H1 (cell line): ENCODE measurements at regions not wholly inside any gene's neighbourhood (a gene's known extent, or its start where the extent isn't known, plus 50 kb on each side); places are given as distances from the start of the nearest gene placed in this dataset.

Experiments
- CTCF ChIA-PET: fragments of 300-600 bp; sonication (Branson Sonifier 250); formaldehyde crosslinking; loops from one replicate; lab custom pipeline; 2021; ENCODE audit not compliant: partially characterized antibody; lab: Charles Lee
- POLR2A ChIA-PET: fragments of 300-600 bp; sonication (Branson Sonifier 250); formaldehyde crosslinking; loops from one replicate; lab custom pipeline; 2021; ENCODE audit warnings: inconsistent platforms; ENCODE audit not compliant: partially characterized antibody; lab: Charles Lee
- DNase-seq, 2 experiments: peaks; one replicate each; pipeline versions ENCODE4 v3.0.0 to v3.0.0-alpha.2; 2010 to 2022; ENCODE audit warnings: low spot score in 2 of 2, low read depth in 1 of 2, mixed read lengths in 1 of 2
- FAIRE-seq: peaks from 2 replicates; lab custom pipeline; 2011; peaks lifted over from hg19 to GRCh38; lab: Jason Lieb, UNC
- H2AFZ ChIP-seq: 2 replicates; pipeline ENCODE4 v1.8.1; 2012; ENCODE audit warnings: low read length, inconsistent platforms
- H2AK5ac ChIP-seq: 2 replicates; pipeline ENCODE4 v1.6.1; 2013; ENCODE audit warnings: low read depth, low read length
- H2BK120ac ChIP-seq: replicated peaks from 2 replicates; pipeline ENCODE3; 2013; ENCODE audit warnings: low read depth, low read length, inconsistent platforms
- H2BK12ac ChIP-seq: 2 replicates; pipeline ENCODE4 v1.6.1; 2013; ENCODE audit warnings: low read depth, low read length
- H2BK15ac ChIP-seq: 2 replicates; pipeline ENCODE4 v1.6.1; 2013; ENCODE audit warnings: low read length
- H2BK20ac ChIP-seq: 2 replicates; pipeline ENCODE4 v1.6.1; 2013; ENCODE audit warnings: low read length
- H2BK5ac ChIP-seq: 2 replicates; pipeline ENCODE4 v1.6.1; 2013; ENCODE audit warnings: low read depth, low read length
- H3K14ac ChIP-seq: 2 replicates; pipeline ENCODE4 v1.6.1; 2013; ENCODE audit warnings: inconsistent platforms; ENCODE audit not compliant: insufficient read length
- H3K18ac ChIP-seq: 2 replicates; pipeline ENCODE4 v1.6.1; 2013; ENCODE audit warnings: low read length; ENCODE audit errors: extremely low read depth
- H3K23ac ChIP-seq: 2 replicates; pipeline ENCODE4 v1.6.1; 2013; ENCODE audit warnings: inconsistent platforms; ENCODE audit not compliant: insufficient read length
- H3K23me2 ChIP-seq: 2 replicates; pipeline ENCODE4 v1.6.1; 2013; ENCODE audit warnings: low read depth, low read length
- H3K27ac ChIP-seq: 2 replicates; pipeline ENCODE4 v1.6.1; 2011; ENCODE audit warnings: low read depth, low read length, inconsistent platforms
- H3K27me3 ChIP-seq, 4 experiments: replicated peaks in 1 of 4; 1 replicate in 1 of 4; 2 replicates in 3 of 4; pipeline versions ENCODE4 v1.6.1 to v1.8.1; 2011 to 2013; ENCODE audit warnings: low read length in 3 of 4, mild to moderate bottlenecking in 3 of 4, inconsistent platforms in 2 of 4, mixed read lengths in 2 of 4, moderate library complexity in 1 of 4; ENCODE audit not compliant: control insufficient read depth in 3 of 4, insufficient read depth in 3 of 4; ENCODE audit errors: extremely low read depth in 1 of 4
- H3K36me3 ChIP-seq, 4 experiments: 2 replicates each; pipeline versions ENCODE4 v1.6.1 to v1.8.1; 2011 to 2013; ENCODE audit warnings: mild to moderate bottlenecking in 4 of 4, low read length in 3 of 4, moderate library complexity in 2 of 4, control low read depth in 1 of 4, inconsistent platforms in 1 of 4; ENCODE audit not compliant: insufficient read depth in 4 of 4, control insufficient read depth in 2 of 4
- H3K4ac ChIP-seq: replicated peaks from 2 replicates; pipeline ENCODE3; 2013; ENCODE audit warnings: low read length, low read depth, mixed read lengths, inconsistent platforms; ENCODE audit not compliant: insufficient read length
- H3K4me1 ChIP-seq, 4 experiments: replicated peaks in 1 of 4; 1 replicate in 1 of 4; 2 replicates in 3 of 4; pipeline versions ENCODE4 v1.6.1 to v1.8.1; 2011 to 2013; ENCODE audit warnings: low read length in 3 of 4, inconsistent platforms in 2 of 4, mixed read lengths in 1 of 4; ENCODE audit not compliant: insufficient read depth in 4 of 4, control insufficient read depth in 3 of 4
- H3K4me2 ChIP-seq, 2 experiments: 2 replicates each; pipeline versions ENCODE4 v1.6.1 to v1.8.1; 2011 to 2013; ENCODE audit warnings: low read depth in 2 of 2, low read length in 2 of 2, control low read depth in 1 of 2, inconsistent platforms in 1 of 2, mild to moderate bottlenecking in 1 of 2; ENCODE audit not compliant: insufficient read depth in 1 of 2
- H3K4me3 ChIP-seq, 4 experiments: fragments of 200-600, 300-600 bp in 1 of 4; sonication (generic), shearing (Covaris generic), sonication (Bioruptor Twin) in 1 of 4; 2 replicates each; pipeline versions ENCODE4 v1.5.1 to v1.8.1; 2011 to 2016; ENCODE audit warnings: low read length in 4 of 4, low read depth in 3 of 4, control low read depth in 2 of 4, inconsistent platforms in 2 of 4, mild to moderate bottlenecking in 2 of 4, mixed read lengths in 1 of 4, moderate library complexity in 1 of 4; ENCODE audit not compliant: insufficient read depth in 2 of 4; ENCODE audit errors: extremely low read depth in 1 of 4
- H3K56ac ChIP-seq: replicated peaks from 2 replicates; pipeline ENCODE3; 2013; ENCODE audit warnings: low read depth, mild to moderate bottlenecking, mixed read lengths, low read length, inconsistent platforms; ENCODE audit not compliant: insufficient read length
- H3K79me1 ChIP-seq: 2 replicates; pipeline ENCODE4 v1.6.1; 2013; ENCODE audit warnings: low read depth, low read length, control low read depth
- H3K79me2 ChIP-seq, 2 experiments: 2 replicates each; pipeline versions ENCODE4 v1.6.1 to v1.8.1; 2012 to 2013; ENCODE audit warnings: low read length in 2 of 2, mild to moderate bottlenecking in 2 of 2, inconsistent platforms in 1 of 2; ENCODE audit not compliant: insufficient read depth in 2 of 2, control insufficient read depth in 1 of 2
- H3K9ac ChIP-seq, 4 experiments: replicated peaks in 1 of 4; 1 replicate in 1 of 4; 2 replicates in 3 of 4; pipeline versions ENCODE4 v1.6.1 to v1.8.1; 2011 to 2013; ENCODE audit warnings: low read depth in 3 of 4, low read length in 3 of 4, control low read depth in 2 of 4, mild to moderate bottlenecking in 2 of 4, moderate library complexity in 2 of 4, inconsistent platforms in 1 of 4; ENCODE audit errors: extremely low read depth in 1 of 4
- H3K9me3 ChIP-seq, 2 experiments: 2 replicates each; pipeline versions ENCODE4 v1.6.1 to v1.8.1; 2012 to 2013; ENCODE audit warnings: mild to moderate bottlenecking in 2 of 2, moderate library complexity in 2 of 2, control low read depth in 1 of 2, inconsistent platforms in 1 of 2, low read depth in 1 of 2, low read length in 1 of 2, mixed read lengths in 1 of 2; ENCODE audit not compliant: insufficient read depth in 2 of 2
- H4K20me1 ChIP-seq, 2 experiments: replicated peaks in 1 of 2; 2 replicates each; pipeline versions ENCODE3 to v1.8.1; 2011 to 2013; ENCODE audit warnings: inconsistent platforms in 2 of 2, low read length in 2 of 2, mild to moderate bottlenecking in 1 of 2; ENCODE audit not compliant: insufficient read depth in 2 of 2, control insufficient read depth in 1 of 2
- H4K5ac ChIP-seq: 2 replicates; pipeline ENCODE4 v1.6.1; 2013; ENCODE audit warnings: low read length, low read depth, mixed read lengths, inconsistent platforms; ENCODE audit not compliant: insufficient read length
- H4K8ac ChIP-seq: 2 replicates; pipeline ENCODE4 v1.8.0; 2013; ENCODE audit warnings: mild to moderate bottlenecking, moderate library complexity, low read length, inconsistent platforms; ENCODE audit not compliant: insufficient read depth; ENCODE audit errors: extremely low read depth
- H4K91ac ChIP-seq: replicated peaks from 2 replicates; pipeline ENCODE3; 2013; ENCODE audit warnings: low read length, mixed read lengths, inconsistent platforms; ENCODE audit not compliant: insufficient read length
- BRCA1 ChIP-seq: IDR thresholded peaks from 2 replicates; pipeline ENCODE4 v1.6.1; 2012; ENCODE audit warnings: low read depth, low read length, improper control_type of control experiment
- WGBS, 2 experiments: shearing (Covaris generic) in 1 of 2; methylation state at CpG; one replicate each; pipeline versions ENCODE4 v1.1.6 to v1.1.7; 2013 to 2015; ENCODE audit warnings: low lambda C conversion rate in 2 of 2, mixed read lengths in 2 of 2, inconsistent platforms in 1 of 2, low coverage in 1 of 2, missing lambda C conversion rate in 1 of 2; ENCODE audit not compliant: insufficient replicate concordance in 2 of 2, insufficient coverage in 1 of 2, insufficient read length in 1 of 2; ENCODE audit errors: extremely low coverage in 1 of 2, missing lambda C conversion rate in 1 of 2; 5-methylcytosine and 5-hydroxymethylcytosine counted together

- no peak overlapping the region for H3K9ac ChIP-seq
- POLR2A ChIA-PET, result no interaction called here
- 0 out of 2 replicates have a peak overlapping the region, but pooled peaks have one; percentile 33 for H2AK5ac ChIP-seq
- H2BK20ac ChIP-seq, result no peak overlapping the region
- H2BK15ac ChIP-seq, result no peak overlapping the region
- no peaks in the 10 kb centered on the region for H3K9me3 ChIP-seq
- no peaks in the 10 kb centered on the region for H4K20me1 ChIP-seq
- 76% methylated on average over 6 of the region's 6 CpGs; no CpG with 5 or more reads in 1 of the 2 experiments for WGBS, 2 experiments
- H4K5ac ChIP-seq, result no peak overlapping the region
- H2BK12ac ChIP-seq, result no peak overlapping the region
- no peak overlapping the region for H3K4me3 ChIP-seq
- no peaks in the 10 kb centered on the region for H3K79me1 ChIP-seq
- CTCF ChIA-PET, result interaction anchor here (0.9 to 1.9 kb wide), 3 partner anchors 40 to 100 kb away, joined by 3 to 6 read pairs (median 4); no protein-coding TSS in a partner anchor
- H3K14ac ChIP-seq, result no peak overlapping the region
- no peak overlapping the region for H2AFZ ChIP-seq
- no peak overlapping the region for H2BK5ac ChIP-seq
- no peak overlapping the region for H3K27ac ChIP-seq
- DNase-seq (no peak), FAIRE-seq (no peak)
- no peaks in the 10 kb centered on the region for H3K36me3 ChIP-seq
- H4K8ac ChIP-seq, result no peak overlapping the region
- H3K4me1 ChIP-seq, result no peaks in the 10 kb centered on the region; a peak in 1 of 7 replicates
- no peaks in the 10 kb centered on the region; a peak in 1 of 7 replicates for H3K27me3 ChIP-seq
- no peak overlapping the region for H3K56ac ChIP-seq
- H3K79me2 ChIP-seq, result no peaks in the 10 kb centered on the region
- no peaks in the 10 kb centered on the region for H3K23me2 ChIP-seq
- no peak overlapping the region for H4K91ac ChIP-seq
- no peak for TF ChIP-seq BRCA1
- H3K18ac ChIP-seq, result no peak overlapping the region
- no peak overlapping the region for H2BK120ac ChIP-seq
- H3K23ac ChIP-seq, result no peak overlapping the region
- H3K4me2 ChIP-seq, result no peak overlapping the region
- H3K4ac ChIP-seq, result no peak overlapping the region
These were observed 392.4 kb downstream of the TNS1 start for GRCh38 chr2:217610401-217610814.
